ENCODE measurements at regions not wholly inside any gene's neighbourhood (a gene's known extent, or its start where the extent isn't known, plus 50 kb on each side); places are given as distances from the start of the nearest gene placed in this dataset.
"Not testable (repeated sequence)": the region's sequence is repeated elsewhere in the genome, so short reads cannot be mapped to it uniquely, and the experiment has no call there.

GRCh38 chr16:5305023-5305422 lies 207.4 kb upstream of the EEF2KMT start:
- DNase-seq (ENCODE audit: low spot score): no peak
- peaks cover 6% of the 10 kb centered on the region for H3K9me3 Mint-ChIP-seq
- H3K36me3 Mint-ChIP-seq (ENCODE audit: low read depth): no peaks in the 10 kb centered on the region
- no peaks in the 10 kb centered on the region for H3K27me3 Mint-ChIP-seq (ENCODE audit: insufficient read depth)
- H3K27ac Mint-ChIP-seq: no peak overlapping the region
- intact Hi-C loops (cut with micrococcal nuclease): no loop called here
- no peak overlapping the region for H3K4me3 Mint-ChIP-seq
- no peaks in the 10 kb centered on the region for H3K4me1 Mint-ChIP-seq (ENCODE audit: low read depth)

GRCh38 chr16:5302372-5303114 lies 204.9 kb upstream of the EEF2KMT start:
- Mint-ChIP-seq H3K9me3 (peaks cover 6% of the 10 kb centered on the region), H3K36me3 (ENCODE audit: low read depth) (no peaks in the 10 kb centered on the region), H3K4me3 (no peak overlapping the region), H3K27me3 (ENCODE audit: insufficient read depth) (no peaks in the 10 kb centered on the region), H3K4me1 (ENCODE audit: low read depth) (no peaks in the 10 kb centered on the region), H3K27ac (no peak overlapping the region)
- no peak for DNase-seq (ENCODE audit: low spot score)
- intact Hi-C loops (cut with micrococcal nuclease): no loop called here

GRCh38 chr16:5298202-5298601 lies 200.6 kb upstream of the EEF2KMT start:
- H3K4me1 Mint-ChIP-seq (ENCODE audit: low read depth): no peaks in the 10 kb centered on the region

GRCh38 chr16:5296176-5296575 lies 198.6 kb upstream of the EEF2KMT start:
- Mint-ChIP-seq H3K27me3 (ENCODE audit: insufficient read depth) (no peaks in the 10 kb centered on the region), H3K36me3 (ENCODE audit: low read depth) (no peaks in the 10 kb centered on the region), H3K4me3 (no peak overlapping the region), H3K27ac (no peak overlapping the region), H3K9me3 (no peaks in the 10 kb centered on the region), H3K4me1 (ENCODE audit: low read depth) (no peaks in the 10 kb centered on the region)
- intact Hi-C loops (cut with micrococcal nuclease): no loop called here
- no peak for DNase-seq (ENCODE audit: low spot score)

More at GRCh38 chr16:5298202-5298601, 200.6 kb upstream of the EEF2KMT start:
- intact Hi-C loops (cut with micrococcal nuclease): no loop called here
- DNase-seq (ENCODE audit: low spot score): no peak
- Mint-ChIP-seq H3K36me3 (ENCODE audit: low read depth) (no peaks in the 10 kb centered on the region), H3K27me3 (ENCODE audit: insufficient read depth) (no peaks in the 10 kb centered on the region), H3K9me3 (peaks cover 6% of the 10 kb centered on the region), H3K27ac (no peak overlapping the region), H3K4me3 (no peak overlapping the region)

- H3K4me3 Mint-ChIP-seq; intact Hi-C loops (cut with micrococcal nuclease); H3K27ac Mint-ChIP-seq; H3K9me3 Mint-ChIP-seq; DNase-seq (ENCODE audit: low spot score); H3K27me3 Mint-ChIP-seq (ENCODE audit: insufficient read depth); H3K36me3 Mint-ChIP-seq (ENCODE audit: low read depth); H3K4me1 Mint-ChIP-seq (ENCODE audit: low read depth): not testable (repeated sequence)
Measured at GRCh38 chr16:5295304-5295703, 197.7 kb upstream of the EEF2KMT start.

- H3K27me3 Mint-ChIP-seq (ENCODE audit: insufficient read depth); H3K27ac Mint-ChIP-seq; H3K4me1 Mint-ChIP-seq (ENCODE audit: low read depth); intact Hi-C loops (cut with micrococcal nuclease); DNase-seq (ENCODE audit: low spot score); H3K4me3 Mint-ChIP-seq; H3K36me3 Mint-ChIP-seq (ENCODE audit: low read depth): not testable (repeated sequence)
- peaks cover 41% of the 10 kb centered on the region for H3K9me3 Mint-ChIP-seq
Measured at GRCh38 chr16:5282152-5282551, 184.6 kb upstream of the EEF2KMT start.

- Mint-ChIP-seq H3K4me1 (ENCODE audit: low read depth) (no peaks in the 10 kb centered on the region), H3K9me3 (no peaks in the 10 kb centered on the region), H3K27ac (no peak overlapping the region), H3K4me3 (no peak overlapping the region), H3K27me3 (ENCODE audit: insufficient read depth) (no peaks in the 10 kb centered on the region), H3K36me3 (ENCODE audit: low read depth) (no peaks in the 10 kb centered on the region)
- intact Hi-C loops (cut with micrococcal nuclease): no loop called here
- DNase-seq (ENCODE audit: low spot score): no peak
Measured at GRCh38 chr16:5257462-5257861, 159.9 kb upstream of the EEF2KMT start.

GRCh38 chr16:5252791-5253190 lies 155.2 kb upstream of the EEF2KMT start:
- Mint-ChIP-seq H3K9me3 (no peaks in the 10 kb centered on the region), H3K4me3 (no peak overlapping the region), H3K27me3 (ENCODE audit: insufficient read depth) (peaks cover 3% of the 10 kb centered on the region), H3K36me3 (ENCODE audit: low read depth) (no peaks in the 10 kb centered on the region), H3K27ac (no peak overlapping the region), H3K4me1 (ENCODE audit: low read depth) (no peaks in the 10 kb centered on the region)
- intact Hi-C loops (cut with micrococcal nuclease): no loop called here
- no peak for DNase-seq (ENCODE audit: low spot score)

- H3K4me1 Mint-ChIP-seq (ENCODE audit: low read depth); H3K27me3 Mint-ChIP-seq (ENCODE audit: insufficient read depth); DNase-seq (ENCODE audit: low spot score); H3K4me3 Mint-ChIP-seq; intact Hi-C loops (cut with micrococcal nuclease); H3K9me3 Mint-ChIP-seq; H3K27ac Mint-ChIP-seq; H3K36me3 Mint-ChIP-seq (ENCODE audit: low read depth): not testable (repeated sequence)
Measured at GRCh38 chr16:5247403-5247802, 149.8 kb upstream of the EEF2KMT start.

GRCh38 chr16:5240278-5240626 lies 142.7 kb upstream of the EEF2KMT start:
- not testable (repeated sequence) for H3K27ac Mint-ChIP-seq; H3K36me3 Mint-ChIP-seq (ENCODE audit: low read depth); H3K4me1 Mint-ChIP-seq (ENCODE audit: low read depth); DNase-seq (ENCODE audit: low spot score); H3K4me3 Mint-ChIP-seq; H3K9me3 Mint-ChIP-seq
- intact Hi-C loops (cut with micrococcal nuclease): loop anchor here (5.0 kb wide), 1 partner anchor 377 kb away; no protein-coding TSS in a partner anchor
- H3K27me3 Mint-ChIP-seq (ENCODE audit: insufficient read depth): peaks cover 13% of the 10 kb centered on the region

- intact Hi-C loops (cut with micrococcal nuclease): loop anchor here (5.0 to 10.0 kb wide), 3 partner anchors 253 to 1405 kb away; no protein-coding TSS in a partner anchor
- peak; percentile 37 for DNase-seq (ENCODE audit: low spot score)
- not testable (repeated sequence) for H3K9me3 Mint-ChIP-seq; H3K4me1 Mint-ChIP-seq (ENCODE audit: low read depth); H3K27ac Mint-ChIP-seq; H3K36me3 Mint-ChIP-seq (ENCODE audit: low read depth); H3K4me3 Mint-ChIP-seq
- H3K27me3 Mint-ChIP-seq (ENCODE audit: insufficient read depth): peaks cover 13% of the 10 kb centered on the region
Measured at GRCh38 chr16:5239472-5240277, 142.1 kb upstream of the EEF2KMT start.

- intact Hi-C loops (cut with micrococcal nuclease): loop anchor here (5.0 to 10.0 kb wide), 2 partner anchors 257 to 1410 kb away; no protein-coding TSS in a partner anchor
- Mint-ChIP-seq H3K36me3 (ENCODE audit: low read depth) (no peaks in the 10 kb centered on the region), H3K27ac (no peak overlapping the region)
Measured at GRCh38 chr16:5235119-5235518, 137.5 kb upstream of the EEF2KMT start.

GRCh38 chr16:5234295-5235050 lies 136.9 kb upstream of the EEF2KMT start:
- H3K9me3 Mint-ChIP-seq: peaks cover 3% of the 10 kb centered on the region
- intact Hi-C loops (cut with micrococcal nuclease): loop anchor here (5.0 to 10.0 kb wide), 2 partner anchors 258 to 1410 kb away; no protein-coding TSS in a partner anchor
- H3K4me1 Mint-ChIP-seq (ENCODE audit: low read depth): peaks cover 9% of the 10 kb centered on the region
- DNase-seq (ENCODE audit: low spot score): no peak
- no peak overlapping the region for H3K4me3 Mint-ChIP-seq
- H3K27me3 Mint-ChIP-seq (ENCODE audit: insufficient read depth): peaks cover 3% of the 10 kb centered on the region
- no peaks in the 10 kb centered on the region for H3K36me3 Mint-ChIP-seq (ENCODE audit: low read depth)
- no peak overlapping the region for H3K27ac Mint-ChIP-seq

More at GRCh38 chr16:5235119-5235518, 137.5 kb upstream of the EEF2KMT start:
- Mint-ChIP-seq H3K9me3 (peaks cover 3% of the 10 kb centered on the region), H3K4me1 (ENCODE audit: low read depth) (peaks cover 9% of the 10 kb centered on the region), H3K27me3 (ENCODE audit: insufficient read depth) (peaks cover 3% of the 10 kb centered on the region), H3K4me3 (no peak overlapping the region)
- no peak for DNase-seq (ENCODE audit: low spot score)
